ENCODE measurements at regions not wholly inside any gene's neighbourhood (a gene's known extent, or its start where the extent isn't known, plus 50 kb on each side); places are given as distances from the start of the nearest gene placed in this dataset.

DNA sequence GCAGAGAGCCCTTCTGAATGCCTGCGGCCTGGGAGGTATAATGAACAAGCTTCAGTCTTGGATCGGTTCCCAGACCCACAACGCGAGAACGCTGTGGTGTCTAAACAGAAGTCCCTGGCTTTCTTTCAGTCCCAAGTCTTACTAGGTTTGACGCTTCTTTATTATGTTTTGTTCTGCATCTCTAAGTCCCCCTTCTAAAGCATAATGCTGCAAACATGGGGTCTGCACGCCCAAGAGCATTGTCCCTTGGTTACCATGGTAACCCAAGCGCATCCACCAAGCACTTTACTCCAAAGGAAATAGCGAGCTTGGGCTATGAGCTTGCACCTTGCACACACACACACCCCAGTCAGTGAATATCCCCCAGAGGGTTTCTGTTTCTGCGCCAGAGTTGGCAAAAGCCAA lies 193.7 kb downstream of the INO80D start:
- TF ChIP-seq POLR2AphosphoS5 (IDR thresholded peaks at IDR 0.05; ENCODE audit: borderline replicate concordance, low read depth, low read length): no peak
- TF ChIP-seq EZH2 (IDR thresholded peaks at IDR 0.05): no peak

Measured in SK-N-MC (cell line).